T47D (cell line): ENCODE measurements at regions not wholly inside any gene's neighbourhood (a gene's known extent, or its start where the extent isn't known, plus 50 kb on each side); places are given as distances from the start of the nearest gene placed in this dataset.
"Not testable (repeated sequence)": the region's sequence is repeated elsewhere in the genome, so short reads cannot be mapped to it uniquely, and the experiment has no call there.

Experiments used
- DNase-seq, 2 experiments: peaks; one replicate each; pipeline versions ENCODE4 v3.0.0 to v3.0.0-alpha.2; 2011 to 2012; ENCODE audit warnings: low read depth in 1 of 2, low spot score in 1 of 2
- JUND ChIP-seq: IDR thresholded peaks from 2 replicates; pipeline ENCODE4 v1.6.1; 2012; ENCODE audit warnings: low read depth
- in situ Hi-C: cut with HindIII; loops from 2 replicates; pipeline ENCODE4 v1.10.0; 2016; ENCODE audit warnings: low sequenced_read_pairs, low pct_unique_long_range_greater_than_20kb

DNA sequence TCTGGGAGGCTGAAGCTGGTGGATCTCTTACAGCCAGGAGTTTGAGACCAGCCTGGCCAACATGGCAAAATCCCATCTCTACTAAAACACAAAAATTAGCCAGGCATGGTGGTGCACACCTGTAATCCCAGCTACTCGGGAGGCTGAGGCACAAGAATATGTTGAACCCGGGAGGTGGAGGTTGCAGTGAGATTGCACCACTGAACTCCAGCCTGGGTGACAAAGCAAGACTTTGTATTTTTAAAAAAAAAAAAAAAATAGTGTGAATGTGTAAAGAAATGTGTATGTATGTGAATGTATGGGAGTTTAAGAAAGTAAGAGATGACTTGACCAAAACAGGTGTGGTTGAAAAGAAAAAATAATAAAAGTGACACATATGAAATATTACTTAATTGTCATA, 167.7 kb upstream of the TEX13C start:
- TF ChIP-seq JUND = no peak
- in situ Hi-C loops = no loop called here
- DNase-seq = no peak

DNA sequence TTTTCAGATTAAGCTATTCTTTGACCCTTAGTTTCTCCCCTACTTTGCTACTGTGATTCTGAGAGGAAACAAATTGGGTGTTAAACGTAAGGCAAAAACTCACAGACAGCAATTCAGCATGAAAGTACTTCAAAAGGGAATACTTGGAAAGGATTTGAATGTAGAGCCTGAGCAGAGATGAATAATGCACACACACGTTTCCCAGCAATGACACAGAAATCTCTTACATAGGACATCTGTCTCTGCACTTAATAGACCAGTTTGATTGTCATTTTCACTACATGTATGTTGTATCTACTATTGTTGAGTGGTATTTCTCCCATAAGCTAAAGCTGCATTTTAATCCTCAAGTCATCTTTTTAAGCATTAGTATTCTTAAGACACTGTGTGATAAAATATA, 166.1 kb upstream of the TEX13C start:
- in situ Hi-C loops = no loop called here
- DNase-seq = no peak
- TF ChIP-seq JUND = no peak

DNA sequence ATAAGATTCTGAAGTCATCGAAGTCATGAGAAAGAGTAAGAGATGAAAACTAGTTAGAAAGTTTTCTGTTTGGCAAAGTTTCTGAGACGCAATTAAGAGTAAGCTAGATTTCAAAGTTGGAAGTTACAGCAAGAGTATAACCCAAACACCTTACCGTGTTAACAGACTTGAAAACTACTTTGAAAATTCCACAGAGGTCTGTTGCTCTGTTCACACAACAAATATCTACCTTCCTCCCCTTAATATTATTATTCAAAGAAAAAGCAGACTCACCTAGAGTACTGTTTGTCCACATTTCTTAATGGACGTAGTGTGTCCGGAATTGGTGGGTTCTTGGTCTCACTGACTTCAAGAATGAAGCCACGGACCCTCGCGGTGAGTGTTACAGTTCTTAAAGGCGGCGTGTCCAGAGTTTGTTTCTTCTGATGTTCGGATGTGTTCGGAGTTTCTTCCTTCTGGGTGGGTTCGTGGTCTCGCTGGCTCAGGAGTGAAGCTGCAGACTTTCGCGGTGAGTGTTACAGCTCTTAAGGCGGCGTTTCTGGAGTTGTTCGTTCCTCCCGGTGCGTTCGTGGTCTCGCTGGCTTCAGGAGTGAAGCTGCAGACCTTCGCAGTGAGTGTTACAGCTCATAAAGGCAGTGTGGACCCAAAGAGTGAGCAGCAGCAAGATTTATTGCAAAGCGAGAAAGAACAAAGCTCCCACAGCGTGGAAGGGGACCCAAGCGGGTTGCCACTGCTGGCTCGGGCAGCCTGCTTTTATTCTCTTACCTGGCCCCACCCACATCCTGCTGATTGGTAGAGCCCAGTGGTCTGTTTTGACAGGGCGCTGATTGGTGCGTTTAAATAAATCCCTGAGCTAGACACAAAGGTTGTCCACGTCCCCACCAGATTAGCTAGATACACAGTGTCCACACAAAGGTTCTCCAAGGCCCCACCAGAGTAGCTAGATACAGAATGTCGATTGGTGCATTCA, 165.1 kb upstream of the TEX13C start:
- DNase-seq, in situ Hi-C loops: not testable (repeated sequence)

DNA sequence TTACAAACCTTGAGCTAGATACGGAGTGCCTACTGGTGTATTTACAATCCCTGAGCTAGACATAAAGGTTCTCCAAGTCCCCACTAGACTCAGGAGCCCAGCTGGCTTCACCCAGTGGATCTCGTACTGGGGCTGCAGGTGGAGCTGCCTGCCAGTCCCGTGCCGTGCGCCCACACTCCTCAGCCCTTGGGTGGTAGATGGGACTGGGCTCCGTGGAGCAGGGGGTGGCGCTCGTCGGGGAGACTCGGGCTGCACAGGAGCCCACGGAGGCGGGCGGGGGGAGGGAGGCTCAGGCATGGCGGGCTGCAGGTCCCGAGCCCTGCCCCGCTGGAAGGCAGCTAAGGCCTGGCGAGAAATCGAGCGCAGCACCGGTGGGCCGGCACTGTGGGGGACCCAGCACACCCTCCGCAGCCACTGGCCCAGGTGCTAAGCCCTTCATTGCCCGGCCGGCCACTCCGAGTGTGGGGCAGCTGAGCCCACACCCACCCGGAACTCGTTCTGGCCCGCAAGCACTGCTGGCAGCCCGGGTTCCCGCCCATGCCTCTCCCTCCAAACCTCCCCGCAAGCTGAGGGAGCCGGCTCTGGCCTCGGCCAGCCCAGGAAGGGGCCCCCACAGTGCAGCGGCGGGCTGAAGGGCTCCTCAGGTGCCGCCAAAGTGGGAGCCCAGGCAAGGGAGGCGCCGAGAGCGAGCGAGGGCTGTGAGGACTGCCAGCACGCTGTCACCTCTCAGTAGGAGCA, 164.2 kb upstream of the TEX13C start:
- in situ Hi-C loops, DNase-seq: not testable (repeated sequence)

DNA sequence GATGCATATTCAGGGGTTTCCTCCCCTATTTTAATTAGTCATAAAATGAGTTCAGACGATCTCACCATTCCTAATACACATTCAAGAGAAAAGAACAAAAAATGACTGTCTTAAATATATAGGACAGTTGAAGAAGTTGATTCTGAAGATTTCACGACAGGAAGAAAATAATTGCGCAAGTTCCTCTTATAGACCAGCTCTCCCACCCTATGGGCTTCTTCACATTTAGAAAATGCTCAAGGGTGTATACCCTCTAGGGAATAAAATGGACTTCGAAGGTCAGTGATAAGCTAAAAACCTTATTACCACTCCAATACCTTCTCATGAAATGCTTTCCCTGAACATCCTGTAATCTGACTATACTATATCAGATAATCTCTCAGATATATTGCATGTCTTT, 149.2 kb upstream of the TEX13C start:
- DNase-seq = no peak
- TF ChIP-seq JUND = no peak
- in situ Hi-C loops = no loop called here

DNA sequence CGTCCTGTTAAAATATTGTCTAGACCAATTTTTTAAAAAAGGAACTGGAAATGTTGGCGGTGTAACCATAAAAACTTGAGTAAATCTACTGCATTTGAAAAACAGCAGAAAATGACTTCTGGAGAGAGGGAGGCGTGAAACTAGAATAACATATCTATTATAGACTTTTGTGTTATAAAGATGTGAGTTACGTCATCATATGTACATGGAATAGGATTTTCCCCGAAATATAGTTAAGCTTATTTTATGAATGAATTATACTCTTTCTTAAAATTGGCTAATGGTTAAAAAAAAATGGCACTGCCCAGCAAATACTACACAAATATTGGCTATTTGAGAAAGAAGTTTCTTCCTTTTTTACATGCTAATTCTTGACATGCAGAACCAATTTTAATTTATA, 147.1 kb upstream of the TEX13C start:
- no peak for TF ChIP-seq JUND
- in situ Hi-C loops = no loop called here
- no peak for DNase-seq

DNA sequence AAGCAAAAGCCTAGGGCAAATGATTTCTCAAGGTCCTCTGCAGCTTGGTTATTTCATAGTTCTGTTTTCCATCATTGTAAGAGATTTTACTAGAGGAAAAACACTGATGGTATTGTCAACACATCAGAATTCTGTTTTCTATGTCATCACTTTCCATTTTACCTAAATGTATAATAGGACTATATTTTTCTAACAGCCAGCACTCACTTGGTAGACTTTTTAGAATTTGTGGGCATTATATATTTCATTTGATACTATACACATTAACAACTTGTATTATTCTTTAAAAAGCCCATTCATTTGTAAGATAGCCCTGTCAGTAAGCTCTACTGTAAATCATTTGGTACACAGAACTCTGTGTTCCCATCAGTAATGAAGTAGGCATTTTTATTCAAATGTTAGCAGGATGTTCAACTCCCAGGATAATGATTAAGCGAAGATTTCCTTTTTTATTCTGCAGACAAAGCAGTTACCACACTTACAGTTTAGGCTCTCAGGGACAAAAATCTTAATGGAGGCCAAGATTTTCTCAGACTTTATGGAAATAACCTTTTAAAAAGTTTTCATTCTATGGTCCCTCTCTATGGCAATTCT, 143.6 kb upstream of the TEX13C start:
- in situ Hi-C loops = no loop called here
- DNase-seq = no peak
- TF ChIP-seq JUND = no peak

DNA sequence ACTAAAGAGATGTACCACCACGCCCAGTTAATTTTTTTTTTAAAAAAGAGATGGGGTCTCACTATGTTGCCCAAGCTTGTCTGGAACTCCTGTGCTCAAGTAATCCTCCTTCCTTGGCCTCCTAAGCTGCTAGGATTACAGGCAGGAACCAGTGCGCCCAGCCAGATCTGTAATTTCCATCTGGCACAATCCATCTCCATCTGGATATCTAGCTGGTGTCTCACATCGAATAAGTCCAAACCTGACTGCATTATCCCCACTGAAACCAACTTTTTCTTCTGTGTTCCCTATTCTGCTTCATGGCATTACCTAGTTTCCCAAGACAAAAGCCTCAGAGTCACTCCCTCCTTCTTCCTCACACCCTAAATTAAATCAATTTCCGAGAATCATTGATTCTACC, 125.8 kb upstream of the TEX13C start:
- TF ChIP-seq JUND = no peak
- in situ Hi-C loops = no loop called here
- no peak for DNase-seq

DNA sequence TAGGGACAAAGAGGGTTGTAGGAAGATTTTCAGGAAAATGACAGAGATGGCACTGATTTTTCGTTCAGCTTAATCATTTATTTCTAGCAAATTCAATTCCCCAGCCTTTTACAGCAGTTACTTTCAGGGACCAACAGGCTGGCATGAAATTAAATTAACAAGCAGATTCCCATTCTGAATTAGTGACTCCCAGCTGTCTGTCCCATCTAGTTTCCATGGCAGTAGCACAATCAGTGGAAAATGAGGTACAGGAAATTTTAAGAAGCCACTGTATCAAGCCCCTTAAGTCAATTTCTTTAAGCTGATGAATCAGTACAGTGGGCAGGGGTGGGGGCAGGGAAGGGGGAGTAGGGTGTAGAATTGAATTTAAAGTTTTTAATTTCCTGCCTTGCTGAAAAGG, 121.1 kb upstream of the TEX13C start:
- no peak for DNase-seq
- in situ Hi-C loops = no loop called here
- no peak for TF ChIP-seq JUND

DNA sequence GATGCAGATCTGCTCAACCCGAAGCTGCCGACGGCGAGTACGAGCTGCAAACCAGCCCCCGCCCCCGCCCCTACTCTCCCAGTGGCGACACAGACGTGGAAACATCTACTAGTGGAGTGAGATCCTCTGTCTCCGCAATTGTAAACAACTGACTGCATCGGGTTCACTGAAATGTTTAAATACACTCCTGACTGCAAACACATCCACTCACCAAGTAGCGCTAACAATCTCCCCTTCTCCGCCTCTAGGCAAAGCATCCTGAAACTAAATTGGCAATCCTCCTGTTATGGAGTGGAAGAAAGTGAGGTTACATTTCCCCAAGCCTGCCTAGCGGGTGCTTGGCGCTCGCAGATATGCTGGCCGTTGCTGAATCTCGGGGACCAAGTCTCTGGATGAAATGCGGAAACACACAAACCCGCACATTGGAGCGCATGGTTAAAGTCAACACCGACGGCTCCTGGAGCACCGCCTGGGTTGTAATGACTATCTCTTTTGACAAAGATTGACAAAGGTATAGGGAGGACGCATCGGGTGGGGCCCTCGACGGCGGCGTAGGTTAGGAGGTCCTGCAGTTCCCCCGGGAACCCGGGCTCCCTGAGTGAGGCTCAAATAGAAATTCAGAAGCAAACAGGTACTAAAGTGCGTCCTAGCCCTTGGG, 117.0 kb upstream of the TEX13C start:
- in situ Hi-C loops = no loop called here
- no peak for TF ChIP-seq JUND
- DNase-seq = no peak

DNA sequence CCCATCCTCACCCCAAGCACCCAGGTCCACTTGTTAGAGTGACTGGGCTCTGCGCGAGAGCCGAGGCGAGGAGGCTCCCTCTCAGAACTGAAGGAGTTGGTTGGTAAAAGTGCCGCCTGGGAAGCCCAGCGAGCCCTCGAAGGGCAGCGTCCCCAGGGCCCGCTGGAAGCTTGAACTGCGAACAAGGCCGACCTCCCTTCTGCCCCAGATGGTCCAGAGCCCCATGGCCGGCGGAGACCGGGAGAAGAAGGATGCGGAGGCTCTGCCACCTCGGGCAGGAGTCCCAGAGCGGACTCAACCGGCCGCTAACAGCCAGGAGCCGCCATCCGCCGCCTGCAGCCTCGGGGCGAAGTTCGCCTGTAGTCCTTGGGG, 116.3 kb upstream of the TEX13C start:
- DNase-seq = no peak
- TF ChIP-seq JUND = no peak
- in situ Hi-C loops = no loop called here

DNA sequence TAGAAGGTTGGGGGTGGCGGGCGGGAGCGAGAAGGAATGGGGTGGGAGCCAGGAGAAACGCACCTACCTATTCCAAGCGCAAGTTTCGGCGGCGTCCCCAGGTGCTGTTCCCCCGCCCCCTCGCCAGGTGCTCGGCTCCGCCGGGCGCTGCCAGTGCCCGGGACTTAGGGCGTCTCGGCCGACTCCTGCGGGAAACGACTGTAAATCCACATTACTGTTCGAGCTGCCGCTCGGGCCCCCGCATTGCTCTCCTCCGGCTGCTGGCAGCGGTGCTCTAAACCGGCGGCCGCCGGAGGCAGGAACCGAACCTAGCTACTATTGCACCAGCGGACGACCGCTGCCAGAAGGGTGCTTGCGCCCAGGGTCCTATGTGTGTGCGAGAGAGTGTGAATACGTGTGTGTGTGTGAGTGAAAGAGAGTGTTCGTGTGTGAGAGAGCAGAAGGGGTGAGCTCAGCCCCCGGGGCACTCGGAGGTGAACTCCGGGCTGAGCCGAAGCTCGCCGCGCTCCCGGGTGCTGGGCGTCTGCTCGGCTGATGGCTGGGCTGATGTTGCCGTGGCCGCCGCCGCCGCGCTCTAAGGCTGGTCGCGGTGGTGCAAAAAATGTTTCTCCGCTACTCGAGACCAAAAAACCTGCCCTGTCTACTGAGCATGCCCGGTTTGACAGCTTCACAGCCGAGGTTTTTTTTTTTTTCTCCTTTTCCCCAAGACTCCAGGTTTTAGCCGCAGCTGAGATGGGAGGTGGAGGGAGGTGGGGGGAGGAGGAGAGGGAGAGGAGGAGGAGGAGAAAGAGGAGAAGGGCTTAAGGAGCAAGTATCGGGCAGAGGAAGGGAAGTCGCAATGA, 115.7 kb upstream of the TEX13C start:
- no peak for TF ChIP-seq JUND
- in situ Hi-C loops = no loop called here
- peak in 1 of 2 experiments; percentile 67 for DNase-seq
